Body of pancreas (tissue), 4 donors: ENCODE measurements at regions not wholly inside any gene's neighbourhood (a gene's known extent, or its start where the extent isn't known, plus 50 kb on each side); places are given as distances from the start of the nearest gene placed in this dataset.

Experiments used
- POLR2A ChIP-seq, 3 donors: fragments of 450-650 bp; IDR thresholded peaks; one replicate each; pipeline ENCODE4 v1.6.1; 2016; ENCODE audit warnings: antibody characterized with exemption in 3 of 3, mild to moderate bottlenecking in 2 of 3
- TF ChIP-seq, protein P1 (sequence below), 7 experiments: fragments of 450-650 bp in 4 of 7; fragments of 200-600 bp in 3 of 7; sonication (generic) in 3 of 7; IDR thresholded peaks; one replicate each; pipeline ENCODE4 v1.5.1; 2016 to 2019; ENCODE audit warnings: antibody characterized with exemption in 7 of 7

- TF ChIP-seq POLR2A (IDR thresholded peaks at IDR 0.05): no peak
- TF ChIP-seq, protein P1, sequence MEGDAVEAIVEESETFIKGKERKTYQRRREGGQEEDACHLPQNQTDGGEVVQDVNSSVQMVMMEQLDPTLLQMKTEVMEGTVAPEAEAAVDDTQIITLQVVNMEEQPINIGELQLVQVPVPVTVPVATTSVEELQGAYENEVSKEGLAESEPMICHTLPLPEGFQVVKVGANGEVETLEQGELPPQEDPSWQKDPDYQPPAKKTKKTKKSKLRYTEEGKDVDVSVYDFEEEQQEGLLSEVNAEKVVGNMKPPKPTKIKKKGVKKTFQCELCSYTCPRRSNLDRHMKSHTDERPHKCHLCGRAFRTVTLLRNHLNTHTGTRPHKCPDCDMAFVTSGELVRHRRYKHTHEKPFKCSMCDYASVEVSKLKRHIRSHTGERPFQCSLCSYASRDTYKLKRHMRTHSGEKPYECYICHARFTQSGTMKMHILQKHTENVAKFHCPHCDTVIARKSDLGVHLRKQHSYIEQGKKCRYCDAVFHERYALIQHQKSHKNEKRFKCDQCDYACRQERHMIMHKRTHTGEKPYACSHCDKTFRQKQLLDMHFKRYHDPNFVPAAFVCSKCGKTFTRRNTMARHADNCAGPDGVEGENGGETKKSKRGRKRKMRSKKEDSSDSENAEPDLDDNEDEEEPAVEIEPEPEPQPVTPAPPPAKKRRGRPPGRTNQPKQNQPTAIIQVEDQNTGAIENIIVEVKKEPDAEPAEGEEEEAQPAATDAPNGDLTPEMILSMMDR (IDR thresholded peaks at IDR 0.05): no peak
Measured at GRCh38 chr10:108583877-108584276, 1339.4 kb downstream of the XPNPEP1 start.
